ENCODE measurements at regions not wholly inside any gene's neighbourhood (a gene's known extent, or its start where the extent isn't known, plus 50 kb on each side); places are given as distances from the start of the nearest gene placed in this dataset.

- DNase-seq: peak; percentile 78
- ATAC-seq (ENCODE audit: poor library complexity): peak; percentile 88
- intact Hi-C loops (cut with DNase I): no loop called here
These were observed 163.1 kb downstream of the TTC32 start for GRCh38 chr2:19738707-19739106.

GRCh38 chr2:19736191-19736831 is 165.5 kb downstream of the TTC32 start:
- DNase-seq: no peak
- intact Hi-C loops (cut with DNase I): no loop called here
- no peak for ATAC-seq (ENCODE audit: poor library complexity)

- no peak for DNase-seq
- intact Hi-C loops (cut with DNase I): no loop called here
- no peak for ATAC-seq (ENCODE audit: poor library complexity)
These were observed 167.8 kb downstream of the TTC32 start for GRCh38 chr2:19733951-19734425.

- DNase-seq: no peak
- intact Hi-C loops (cut with DNase I): no loop called here
- no peak for ATAC-seq (ENCODE audit: poor library complexity)
These were observed 168.4 kb downstream of the TTC32 start for GRCh38 chr2:19733390-19733789.

- DNase-seq (no peak), ATAC-seq (ENCODE audit: poor library complexity) (no peak)
- intact Hi-C loops (cut with DNase I): no loop called here
These were observed 169.5 kb downstream of the TTC32 start for GRCh38 chr2:19732255-19732654.

- intact Hi-C loops (cut with DNase I): no loop called here
- ATAC-seq (ENCODE audit: poor library complexity) (no peak), DNase-seq (no peak)
These were observed 170.3 kb downstream of the TTC32 start for GRCh38 chr2:19731515-19731914.

- ATAC-seq (ENCODE audit: poor library complexity) (no peak), DNase-seq (no peak)
- intact Hi-C loops (cut with DNase I): no loop called here
These were observed 170.7 kb downstream of the TTC32 start for GRCh38 chr2:19731037-19731436.

- DNase-seq: no peak
- no peak for ATAC-seq (ENCODE audit: poor library complexity)
- intact Hi-C loops (cut with DNase I): no loop called here
These were observed 173.7 kb downstream of the TTC32 start for GRCh38 chr2:19728125-19728524.

GRCh38 chr2:19725392-19725791 is 176.4 kb downstream of the TTC32 start:
- ATAC-seq (ENCODE audit: poor library complexity) (no peak), DNase-seq (no peak)
- intact Hi-C loops (cut with DNase I): no loop called here

- no peak for DNase-seq
- intact Hi-C loops (cut with DNase I): no loop called here
- ATAC-seq (ENCODE audit: poor library complexity): no peak
These were observed 178.8 kb downstream of the TTC32 start for GRCh38 chr2:19723021-19723420.

- intact Hi-C loops (cut with DNase I): no loop called here
- ATAC-seq (ENCODE audit: poor library complexity) (no peak), DNase-seq (no peak)
These were observed 179.2 kb downstream of the TTC32 start for GRCh38 chr2:19722531-19722971.

GRCh38 chr2:19720306-19720705 is 181.5 kb downstream of the TTC32 start:
- DNase-seq: no peak

GRCh38 chr2:19719540-19719939 is 182.2 kb downstream of the TTC32 start:
- DNase-seq: no peak
- no peak for ATAC-seq (ENCODE audit: poor library complexity)
- intact Hi-C loops (cut with DNase I): loop anchor here (5.0 kb wide), 1 partner anchor 852 kb away; no protein-coding TSS in a partner anchor

More at GRCh38 chr2:19720306-19720705, 181.5 kb downstream of the TTC32 start:
- intact Hi-C loops (cut with DNase I): no loop called here
- peak; percentile 46 for ATAC-seq (ENCODE audit: poor library complexity)

- DNase-seq: no peak
- no peak for ATAC-seq (ENCODE audit: poor library complexity)
- intact Hi-C loops (cut with DNase I): loop anchor here (5.0 kb wide), 1 partner anchor 850 kb away; no protein-coding TSS in a partner anchor
These were observed 184.3 kb downstream of the TTC32 start for GRCh38 chr2:19717446-19717845.

- DNase-seq (no peak), ATAC-seq (ENCODE audit: poor library complexity) (no peak)
- intact Hi-C loops (cut with DNase I): loop anchor here (5.0 kb wide), 1 partner anchor 848 kb away; no protein-coding TSS in a partner anchor
These were observed 186.9 kb downstream of the TTC32 start for GRCh38 chr2:19714926-19715325.

GRCh38 chr2:19712850-19713249 is 188.9 kb downstream of the TTC32 start:
- ATAC-seq (ENCODE audit: poor library complexity) (no peak), DNase-seq (no peak)
- intact Hi-C loops (cut with DNase I): no loop called here

GRCh38 chr2:19711470-19712372 is 190.1 kb downstream of the TTC32 start:
- ATAC-seq (ENCODE audit: poor library complexity): peak; percentile 71
- intact Hi-C loops (cut with DNase I): no loop called here
- peak; percentile 49 for DNase-seq

GRCh38 chr2:19710230-19710629 is 191.6 kb downstream of the TTC32 start:
- no peak for DNase-seq
- ATAC-seq (ENCODE audit: poor library complexity): no peak
- intact Hi-C loops (cut with DNase I): no loop called here

- ATAC-seq (ENCODE audit: poor library complexity) (no peak), DNase-seq (no peak)
- intact Hi-C loops (cut with DNase I): no loop called here
These were observed 192.2 kb downstream of the TTC32 start for GRCh38 chr2:19709553-19709952.

- ATAC-seq (ENCODE audit: poor library complexity) (no peak), DNase-seq (no peak)
- intact Hi-C loops (cut with DNase I): no loop called here
These were observed 193.0 kb downstream of the TTC32 start for GRCh38 chr2:19708776-19709175.
